Upper lobe of left lung (tissue), 4 donors: ENCODE measurements at regions not wholly inside any gene's neighbourhood (a gene's known extent, or its start where the extent isn't known, plus 50 kb on each side); places are given as distances from the start of the nearest gene placed in this dataset.

Experiments
- POLR2A ChIP-seq, 4 donors: fragments of 450-650 bp; IDR thresholded peaks; one replicate each; pipeline ENCODE4 v1.5.1; 2016 to 2017; ENCODE audit warnings: antibody characterized with exemption in 4 of 4, mild to moderate bottlenecking in 2 of 4
- TF ChIP-seq, protein P1 (sequence below), 6 experiments: fragments of 450-650 bp in 4 of 6; fragments of 200-600 bp in 2 of 6; sonication (generic) in 2 of 6; IDR thresholded peaks; one replicate each; pipeline ENCODE4 v1.5.1; 2016 to 2019; ENCODE audit warnings: antibody characterized with exemption in 6 of 6

DNA sequence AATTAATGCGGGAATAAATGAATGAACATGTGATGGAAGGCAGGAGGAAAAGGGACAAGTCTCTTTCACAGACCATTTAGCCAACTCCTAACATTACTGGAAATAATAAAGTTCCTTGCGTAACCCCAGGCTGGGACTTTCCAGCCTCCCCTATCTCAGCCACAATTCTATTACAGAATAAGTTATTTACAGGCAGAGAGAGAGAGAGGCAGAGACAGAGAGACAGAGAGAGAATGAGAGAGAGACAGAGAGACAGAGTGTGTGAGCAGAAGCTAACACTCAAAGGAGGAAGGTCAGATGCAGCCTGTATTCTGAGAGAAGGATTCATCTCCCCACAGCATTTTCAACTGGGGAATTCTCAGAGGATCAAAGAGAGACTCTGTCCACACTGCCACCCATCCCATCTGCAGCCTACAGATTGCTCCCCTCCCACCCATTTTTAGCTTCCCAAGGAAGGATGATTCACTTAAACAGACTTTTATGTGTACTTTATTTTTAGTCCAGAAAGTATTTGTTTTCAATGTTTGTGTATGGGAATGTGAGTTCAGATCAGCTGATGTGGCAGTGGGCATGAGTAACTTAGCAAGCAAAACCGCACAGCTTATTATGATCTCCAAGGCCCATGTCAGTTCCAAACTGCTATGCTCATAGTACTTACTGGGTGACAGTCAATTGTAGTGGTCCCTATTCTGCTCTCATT lies 165.7 kb downstream of the CAND1 start:
- no peak for TF ChIP-seq POLR2A (IDR thresholded peaks at IDR 0.05)
- TF ChIP-seq, protein P1, sequence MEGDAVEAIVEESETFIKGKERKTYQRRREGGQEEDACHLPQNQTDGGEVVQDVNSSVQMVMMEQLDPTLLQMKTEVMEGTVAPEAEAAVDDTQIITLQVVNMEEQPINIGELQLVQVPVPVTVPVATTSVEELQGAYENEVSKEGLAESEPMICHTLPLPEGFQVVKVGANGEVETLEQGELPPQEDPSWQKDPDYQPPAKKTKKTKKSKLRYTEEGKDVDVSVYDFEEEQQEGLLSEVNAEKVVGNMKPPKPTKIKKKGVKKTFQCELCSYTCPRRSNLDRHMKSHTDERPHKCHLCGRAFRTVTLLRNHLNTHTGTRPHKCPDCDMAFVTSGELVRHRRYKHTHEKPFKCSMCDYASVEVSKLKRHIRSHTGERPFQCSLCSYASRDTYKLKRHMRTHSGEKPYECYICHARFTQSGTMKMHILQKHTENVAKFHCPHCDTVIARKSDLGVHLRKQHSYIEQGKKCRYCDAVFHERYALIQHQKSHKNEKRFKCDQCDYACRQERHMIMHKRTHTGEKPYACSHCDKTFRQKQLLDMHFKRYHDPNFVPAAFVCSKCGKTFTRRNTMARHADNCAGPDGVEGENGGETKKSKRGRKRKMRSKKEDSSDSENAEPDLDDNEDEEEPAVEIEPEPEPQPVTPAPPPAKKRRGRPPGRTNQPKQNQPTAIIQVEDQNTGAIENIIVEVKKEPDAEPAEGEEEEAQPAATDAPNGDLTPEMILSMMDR (IDR thresholded peaks at IDR 0.05), result no peak
